OCI-LY3 (cell line): ENCODE measurements at regions not wholly inside any gene's neighbourhood (a gene's known extent, or its start where the extent isn't known, plus 50 kb on each side); places are given as distances from the start of the nearest gene placed in this dataset.

ENCODE experiments used
- H2AFZ ChIP-seq: fragments of 200-600, 300-600 bp; shearing (Covaris generic); 2 replicates; pipeline ENCODE4 v1.6.0; 2014; ENCODE audit warnings: antibody characterized with exemption, low read depth, low read length
- H3K27ac ChIP-seq: fragments of 200-600, 300-600 bp; sonication (generic); 2 replicates; pipeline ENCODE4 v1.5.1; 2014; ENCODE audit warnings: mild to moderate bottlenecking, low read length, moderate library complexity, mixed read lengths
- H3K27me3 ChIP-seq: fragments of 200-600, 300-600 bp; sonication (generic); 2 replicates; pipeline ENCODE4 v1.6.1; 2014; ENCODE audit warnings: low read depth, low read length, mixed read lengths
- H3K36me3 ChIP-seq: fragments of 200-600, 300-600 bp; sonication (generic); replicated peaks from 2 replicates; pipeline ENCODE3; 2014; ENCODE audit warnings: low read depth, low read length, mixed read lengths
- H3K4me1 ChIP-seq: fragments of 300-600, 200-600 bp; sonication (generic); 2 replicates; pipeline ENCODE4 v1.6.1; 2014; ENCODE audit warnings: low read length, mixed read lengths
- H3K4me2 ChIP-seq: fragments of 200-600, 300-600 bp; sonication (generic); 2 replicates; pipeline ENCODE4 v1.6.1; 2014; ENCODE audit warnings: low read length, mixed read lengths
- H3K4me3 ChIP-seq: fragments of 300-600, 200-600 bp; sonication (generic); 2 replicates; pipeline ENCODE4 v1.5.1; 2014; ENCODE audit warnings: antibody characterized with exemption, mild to moderate bottlenecking, low read length, moderate library complexity
- H3K79me2 ChIP-seq: fragments of 300-600, 200-600 bp; shearing (Covaris generic); 2 replicates; pipeline ENCODE4 v1.6.1; 2014; ENCODE audit warnings: mild to moderate bottlenecking, low read length, mixed read lengths
- H3K9ac ChIP-seq: fragments of 300-600, 200-600 bp; shearing (Covaris generic); 2 replicates; pipeline ENCODE4 v1.6.0; 2014; ENCODE audit warnings: mild to moderate bottlenecking, low read length, moderate library complexity
- H3K9me3 ChIP-seq: fragments of 200-600, 300-600 bp; shearing (Covaris generic); 2 replicates; pipeline ENCODE4 v1.6.1; 2014; ENCODE audit warnings: low read length, mixed read lengths; ENCODE audit not compliant: insufficient read depth
- H4K20me1 ChIP-seq: fragments of 200-600, 300-600 bp; sonication (generic); 2 replicates; pipeline ENCODE4 v1.6.1; 2016; ENCODE audit warnings: low read length, mixed read lengths; ENCODE audit not compliant: insufficient read depth
- EZH2phosphoT487 ChIP-seq: fragments of 200-600 bp; shearing (Covaris generic); IDR thresholded peaks from 2 replicates; pipeline ENCODE4 v1.6.1; 2018; ENCODE audit warnings: antibody characterized with exemption, mixed run types, low read depth
- TF ChIP-seq, protein P1 (sequence below): fragments of 200-600, 300-600 bp; sonication (generic); IDR thresholded peaks from 2 replicates; pipeline ENCODE4 v1.5.1; 2014; ENCODE audit warnings: antibody characterized with exemption, low read length, low read depth

DNA sequence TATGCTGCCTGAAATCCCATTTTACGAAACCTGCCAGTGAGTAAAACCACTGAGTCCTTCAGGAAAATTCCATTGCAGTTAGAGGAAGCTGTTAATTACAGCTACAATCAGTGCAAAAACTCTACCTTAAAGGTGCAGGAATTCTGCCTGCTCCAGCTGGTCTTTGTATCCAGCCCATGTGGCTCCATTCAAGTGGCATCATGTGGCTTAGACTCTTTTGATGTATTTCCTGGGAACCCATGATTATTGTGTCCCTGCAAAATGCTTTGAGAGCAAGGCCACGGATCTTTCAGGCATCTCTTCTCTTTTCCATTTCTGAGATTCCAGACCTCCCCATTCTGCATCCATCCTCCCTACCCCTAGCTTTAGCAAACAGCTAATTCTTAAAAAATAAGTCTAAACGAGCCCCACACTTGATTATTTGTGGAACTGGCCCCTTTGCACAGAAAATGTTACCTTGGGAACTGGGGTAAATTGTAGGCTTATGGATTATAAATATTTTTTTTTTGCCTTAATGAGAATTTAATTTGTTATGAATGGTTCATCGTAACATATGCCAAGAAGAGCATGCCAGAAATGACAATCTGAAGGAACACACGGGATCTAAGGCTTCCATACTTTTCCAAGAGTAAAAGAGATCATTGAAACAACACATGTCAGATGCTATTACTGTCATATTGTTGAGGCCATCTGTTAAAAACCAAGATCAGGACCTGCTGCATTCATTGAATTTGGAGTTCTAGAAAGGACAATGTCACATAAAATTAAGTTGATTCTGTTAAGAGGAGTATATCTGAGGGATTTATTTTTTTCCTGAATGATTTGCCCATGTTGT lies 144.6 kb downstream of the TPH2 start:
- Histone ChIP-seq H3K9ac (no peak overlapping the region), H3K4me2 (no peak overlapping the region), H3K9me3 (no peaks in the 10 kb centered on the region), H3K27ac (no peak overlapping the region), H4K20me1 (no peaks in the 10 kb centered on the region), H3K36me3 (no peaks in the 10 kb centered on the region), H2AFZ (no peak overlapping the region), H3K79me2 (no peaks in the 10 kb centered on the region), H3K4me3 (no peak overlapping the region), H3K4me1 (no peaks in the 10 kb centered on the region), H3K27me3 (no peaks in the 10 kb centered on the region)
- TF ChIP-seq EZH2phosphoT487: no peak
- TF ChIP-seq, protein P1, sequence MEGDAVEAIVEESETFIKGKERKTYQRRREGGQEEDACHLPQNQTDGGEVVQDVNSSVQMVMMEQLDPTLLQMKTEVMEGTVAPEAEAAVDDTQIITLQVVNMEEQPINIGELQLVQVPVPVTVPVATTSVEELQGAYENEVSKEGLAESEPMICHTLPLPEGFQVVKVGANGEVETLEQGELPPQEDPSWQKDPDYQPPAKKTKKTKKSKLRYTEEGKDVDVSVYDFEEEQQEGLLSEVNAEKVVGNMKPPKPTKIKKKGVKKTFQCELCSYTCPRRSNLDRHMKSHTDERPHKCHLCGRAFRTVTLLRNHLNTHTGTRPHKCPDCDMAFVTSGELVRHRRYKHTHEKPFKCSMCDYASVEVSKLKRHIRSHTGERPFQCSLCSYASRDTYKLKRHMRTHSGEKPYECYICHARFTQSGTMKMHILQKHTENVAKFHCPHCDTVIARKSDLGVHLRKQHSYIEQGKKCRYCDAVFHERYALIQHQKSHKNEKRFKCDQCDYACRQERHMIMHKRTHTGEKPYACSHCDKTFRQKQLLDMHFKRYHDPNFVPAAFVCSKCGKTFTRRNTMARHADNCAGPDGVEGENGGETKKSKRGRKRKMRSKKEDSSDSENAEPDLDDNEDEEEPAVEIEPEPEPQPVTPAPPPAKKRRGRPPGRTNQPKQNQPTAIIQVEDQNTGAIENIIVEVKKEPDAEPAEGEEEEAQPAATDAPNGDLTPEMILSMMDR: no peak

DNA sequence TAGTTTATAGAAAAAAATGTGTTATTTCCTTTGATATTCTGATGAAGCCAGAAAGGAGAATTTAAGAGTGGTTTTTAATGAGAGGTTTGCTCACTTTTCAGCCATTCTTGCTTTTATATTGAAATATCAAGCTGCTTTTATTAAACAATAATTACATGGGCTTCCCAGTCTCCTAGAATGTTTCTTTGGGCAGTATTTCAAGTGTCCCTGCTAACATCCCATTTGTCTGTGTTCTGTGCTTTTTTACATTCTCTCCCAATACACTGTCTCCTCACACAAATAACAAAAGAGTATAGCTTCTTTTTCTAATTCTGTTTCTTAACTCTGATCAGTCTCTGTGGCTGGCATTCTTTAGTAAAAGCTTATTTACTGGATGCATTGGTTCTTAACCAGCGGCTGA lies 145.4 kb downstream of the TPH2 start:
- Histone ChIP-seq H3K4me3 (no peak overlapping the region), H3K4me1 (no peaks in the 10 kb centered on the region), H3K4me2 (no peak overlapping the region), H3K9ac (no peak overlapping the region), H3K27ac (no peak overlapping the region), H4K20me1 (no peaks in the 10 kb centered on the region), H3K36me3 (no peaks in the 10 kb centered on the region), H3K27me3 (no peaks in the 10 kb centered on the region), H3K79me2 (no peaks in the 10 kb centered on the region), H3K9me3 (no peaks in the 10 kb centered on the region), H2AFZ (no peak overlapping the region)
- TF ChIP-seq EZH2phosphoT487: no peak
- TF ChIP-seq, protein P1: no peak

DNA sequence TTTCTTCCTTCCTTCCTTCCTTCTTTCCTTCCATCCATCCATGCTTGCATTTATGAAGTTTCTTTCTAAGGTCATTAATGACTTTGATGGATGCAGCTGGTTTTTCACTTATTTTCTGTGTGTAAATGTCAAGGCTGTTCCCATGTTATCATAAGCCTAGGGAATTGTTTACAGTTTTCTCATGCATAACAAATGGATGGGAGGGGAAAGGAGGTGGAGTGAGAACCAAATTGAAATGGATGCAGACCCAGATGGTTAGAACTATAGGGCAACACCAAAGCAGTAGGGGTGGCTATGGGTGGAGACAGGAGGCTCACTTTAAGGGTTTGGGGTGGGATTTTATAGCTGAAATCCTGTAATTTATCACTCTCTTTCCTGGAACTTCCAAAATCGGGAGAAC lies 146.2 kb downstream of the TPH2 start:
- no peaks in the 10 kb centered on the region for H3K79me2 ChIP-seq
- TF ChIP-seq, protein P1: no peak
- no peak for TF ChIP-seq EZH2phosphoT487

DNA sequence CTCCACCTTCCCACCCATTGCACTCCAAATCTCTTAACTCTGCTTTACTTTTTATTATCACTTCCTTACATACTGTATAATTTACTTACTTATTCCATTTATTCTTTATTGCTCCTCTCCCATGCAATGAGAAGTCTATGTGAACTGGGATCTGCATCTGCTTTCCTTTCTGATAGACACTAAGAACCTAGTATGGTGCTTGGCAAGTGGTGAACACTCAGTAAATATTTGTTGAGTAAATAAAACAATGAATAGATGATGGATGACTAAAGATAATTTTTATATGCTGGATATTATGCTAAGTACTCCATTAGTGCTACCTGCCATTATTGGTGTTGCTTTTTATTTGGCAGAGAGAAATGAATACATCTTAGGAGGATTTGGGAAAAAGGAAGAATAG lies 151.0 kb downstream of the TPH2 start:
- Histone ChIP-seq H3K4me1 (no peaks in the 10 kb centered on the region), H4K20me1 (no peaks in the 10 kb centered on the region), H3K27ac (no peak overlapping the region), H3K27me3 (no peaks in the 10 kb centered on the region), H3K9ac (no peak overlapping the region), H3K79me2 (no peaks in the 10 kb centered on the region), H3K4me2 (no peak overlapping the region), H3K4me3 (no peak overlapping the region), H2AFZ (no peak overlapping the region), H3K36me3 (no peaks in the 10 kb centered on the region), H3K9me3 (peaks cover 6% of the 10 kb centered on the region; the same call in 1 of the 2 replicates)
- TF ChIP-seq, protein P1: no peak
- no peak for TF ChIP-seq EZH2phosphoT487

More for the DNA sequence above, 146.2 kb downstream of the TPH2 start:
- Histone ChIP-seq H2AFZ (no peak overlapping the region), H3K27ac (no peak overlapping the region), H3K36me3 (no peaks in the 10 kb centered on the region), H3K4me3 (no peak overlapping the region), H3K27me3 (no peaks in the 10 kb centered on the region), H4K20me1 (no peaks in the 10 kb centered on the region), H3K9ac (no peak overlapping the region), H3K4me1 (no peaks in the 10 kb centered on the region), H3K4me2 (no peak overlapping the region), H3K9me3 (no peaks in the 10 kb centered on the region)
